ENCODE measurements at regions not wholly inside any gene's neighbourhood (a gene's known extent, or its start where the extent isn't known, plus 50 kb on each side); places are given as distances from the start of the nearest gene placed in this dataset.

DNA sequence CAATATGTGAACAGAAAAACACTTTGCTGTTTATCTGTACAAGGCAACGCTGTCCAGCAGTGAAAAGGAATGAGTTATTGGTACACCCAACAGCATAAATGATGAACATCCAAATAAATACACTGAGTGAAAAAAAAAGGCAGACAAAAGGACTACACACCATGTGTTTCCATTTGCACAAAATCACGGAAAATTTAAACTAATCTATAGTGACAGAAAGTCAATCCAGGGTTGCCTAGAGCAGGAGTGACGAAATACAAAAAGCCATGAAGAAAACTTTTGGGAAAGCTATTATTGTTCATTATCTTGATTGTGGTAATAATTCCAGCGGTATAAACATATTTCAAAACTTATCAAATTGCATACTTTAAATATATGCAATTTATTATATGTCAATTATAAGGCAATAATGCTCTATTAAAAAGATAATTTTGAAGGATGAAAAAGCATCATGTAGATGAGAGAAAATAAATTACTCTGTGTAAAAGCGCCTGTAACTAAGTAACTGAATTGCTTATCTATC lies 578.0 kb upstream of the TMEM132C start:
- no peak for DNase-seq

DNA sequence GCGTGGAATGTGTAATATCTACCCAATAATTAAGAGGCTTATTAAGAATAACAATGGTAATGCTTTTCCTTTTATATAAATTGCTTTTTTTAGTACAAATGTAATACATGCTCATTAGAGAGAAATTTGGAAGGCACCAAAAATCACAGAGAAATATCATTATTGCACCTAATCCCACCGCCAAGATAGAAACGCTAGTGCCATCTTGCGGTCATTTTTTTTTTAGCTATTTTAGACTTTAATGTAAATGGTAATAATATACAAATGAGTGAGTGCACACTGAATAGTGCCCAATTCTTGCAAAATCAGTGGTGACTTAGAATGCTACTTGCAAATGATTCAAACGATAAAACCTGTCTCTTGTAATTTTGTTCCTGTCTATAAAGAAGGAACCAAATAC lies 576.8 kb upstream of the TMEM132C start:
- no peak for DNase-seq

DNA sequence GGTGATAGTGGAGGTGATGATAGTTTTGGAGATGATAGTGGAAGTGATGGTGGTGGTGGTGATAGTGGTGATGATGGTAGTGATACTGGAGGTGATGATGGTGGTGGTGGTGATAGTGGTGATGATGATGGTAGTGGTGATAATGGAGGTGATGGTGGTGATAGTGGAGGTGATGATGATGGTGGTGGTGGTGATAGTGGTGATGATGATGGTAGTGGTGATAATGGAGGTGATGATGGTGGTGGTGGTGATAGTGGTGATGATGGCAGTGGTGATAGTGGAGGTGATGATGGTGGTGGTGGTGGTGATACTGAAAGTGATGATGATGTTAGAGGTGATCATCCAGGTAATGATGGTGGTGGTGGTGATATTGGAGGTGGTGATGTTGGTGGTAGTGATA lies 570.0 kb upstream of the TMEM132C start:
- no peak for DNase-seq

DNA sequence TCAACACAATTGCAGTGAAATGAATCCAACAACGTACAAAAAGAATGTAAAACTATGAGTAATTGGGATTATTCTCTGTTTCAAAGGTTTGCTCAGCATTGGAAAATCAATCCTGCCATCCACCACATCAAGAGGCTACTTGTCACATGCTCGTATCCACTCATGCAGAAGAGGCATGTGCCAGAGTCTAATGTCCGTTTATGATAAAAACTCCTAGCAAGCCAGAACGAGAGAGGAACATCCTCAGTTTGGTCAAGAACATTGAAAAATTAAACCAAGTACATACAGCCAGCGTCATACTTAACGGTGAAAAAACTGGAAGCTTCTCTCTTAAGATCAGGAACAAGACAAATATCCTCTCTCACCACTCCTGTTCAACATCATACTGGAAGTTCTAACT lies 563.9 kb upstream of the TMEM132C start:
- DNase-seq: no peak

DNA sequence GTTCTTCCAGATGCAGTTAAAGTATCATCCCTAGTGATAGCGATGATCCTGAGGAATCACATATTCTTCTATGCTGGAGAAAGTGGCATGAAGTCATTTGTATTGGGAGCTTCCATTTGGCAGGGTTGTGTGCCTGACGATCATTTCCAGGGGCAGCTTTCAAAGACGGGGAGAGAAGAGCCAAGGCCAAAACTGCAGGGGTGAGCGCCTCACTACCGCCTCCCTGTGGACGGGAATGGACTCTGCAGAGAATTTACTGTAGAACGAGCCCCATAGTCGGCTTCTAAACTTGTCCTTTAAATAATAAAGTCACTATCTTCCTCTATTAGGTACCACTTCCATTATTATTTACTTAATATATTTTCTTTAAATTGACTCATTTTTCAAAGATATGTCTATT lies 555.9 kb upstream of the TMEM132C start:
- no peak for DNase-seq

DNA sequence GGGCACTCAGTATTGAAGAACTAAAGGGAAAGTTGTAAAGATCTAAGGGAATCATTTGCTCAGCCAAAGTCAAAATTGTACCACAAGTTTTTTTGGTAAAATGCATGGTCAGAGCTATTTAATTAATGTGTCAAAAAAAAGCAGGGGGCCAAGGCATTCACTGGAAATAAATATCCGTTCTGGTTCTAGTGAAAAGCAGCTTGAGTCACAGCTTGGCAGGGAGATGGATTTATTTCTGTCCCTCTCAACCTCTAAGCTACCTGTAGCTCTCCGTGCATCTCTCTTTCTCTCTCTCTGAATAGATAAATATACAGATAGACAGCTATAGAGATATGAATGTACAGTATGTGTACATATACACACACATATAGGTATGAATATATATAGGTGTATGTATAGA lies 554.4 kb upstream of the TMEM132C start:
- no peak for DNase-seq

DNA sequence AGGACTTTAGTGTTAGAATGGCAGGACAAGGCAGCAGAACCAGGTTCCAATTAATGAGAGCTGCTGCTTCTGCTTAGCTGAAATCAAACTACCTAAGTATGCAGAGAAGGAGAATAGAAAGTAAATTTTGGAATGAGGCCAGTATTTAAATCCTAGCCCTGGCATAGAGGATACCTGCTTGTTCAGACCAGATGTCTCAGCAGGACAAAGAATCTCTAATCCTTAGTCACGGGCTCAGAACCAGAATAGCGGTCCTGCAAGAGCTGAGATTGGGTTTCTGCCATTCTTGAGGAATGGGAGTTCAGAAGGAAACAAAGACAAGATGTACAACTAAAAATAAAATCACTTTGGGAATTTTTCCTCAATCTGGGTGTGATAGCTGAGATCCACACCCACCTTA lies 550.8 kb upstream of the TMEM132C start:
- no peak for DNase-seq

DNA sequence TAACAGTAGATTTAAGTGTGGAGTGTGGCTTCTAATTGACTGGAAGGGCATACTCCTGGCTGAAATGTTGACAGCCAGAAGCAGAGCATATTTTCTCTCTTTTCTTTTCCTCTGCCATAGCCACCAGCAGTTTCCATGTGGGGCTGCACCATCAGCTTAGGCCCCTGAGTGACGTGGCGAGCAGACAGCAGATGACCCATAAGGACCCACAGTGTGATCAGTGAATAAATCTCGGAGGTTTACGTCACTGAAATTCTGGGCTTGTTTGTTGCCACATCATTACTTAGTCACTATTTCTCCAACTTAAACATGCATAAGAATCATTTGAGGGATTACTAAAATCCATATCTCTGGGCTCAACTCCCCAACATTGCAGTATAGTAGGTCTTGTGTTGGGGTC lies 549.7 kb upstream of the TMEM132C start:
- DNase-seq: no peak

DNA sequence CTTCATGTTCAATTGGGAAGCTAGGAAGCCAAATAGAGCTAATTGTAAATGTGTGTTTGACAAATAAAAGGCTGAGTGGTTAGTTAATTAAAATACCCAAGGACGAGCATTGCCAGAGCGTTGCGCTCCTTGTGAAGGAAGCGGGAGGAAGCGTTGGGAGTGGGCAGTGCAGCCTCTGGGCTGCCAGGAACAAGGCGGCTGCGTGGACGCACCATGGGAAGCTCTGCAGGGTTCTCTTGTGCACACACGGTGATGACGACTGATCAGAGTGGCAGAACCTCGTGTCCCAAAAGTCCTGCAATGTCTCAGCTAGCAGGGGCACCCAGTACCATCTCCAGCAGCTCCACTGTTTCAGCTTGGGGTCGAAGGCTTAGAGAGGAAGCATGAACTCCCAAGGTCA lies 546.6 kb upstream of the TMEM132C start:
- no peak for DNase-seq

DNA sequence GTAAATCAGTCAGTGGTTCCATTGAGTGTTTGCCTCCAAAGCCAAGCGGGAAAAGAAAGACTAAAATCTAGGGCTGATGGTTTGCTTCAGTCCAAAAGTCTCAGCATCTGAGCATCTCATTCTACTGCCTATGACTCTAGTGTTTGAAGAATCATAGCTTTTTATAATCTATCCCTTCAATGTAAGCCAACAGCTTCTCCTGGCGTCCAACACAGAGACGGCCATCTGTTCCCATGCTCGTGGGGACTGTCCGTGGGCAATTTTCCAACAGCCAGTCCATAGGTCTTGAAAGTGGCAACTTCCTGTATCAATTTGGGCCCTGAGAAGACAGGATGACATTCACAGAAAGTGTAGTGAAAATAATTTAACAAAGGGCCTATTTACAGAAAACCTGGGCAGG lies 544.4 kb upstream of the TMEM132C start:
- DNase-seq: no peak

DNA sequence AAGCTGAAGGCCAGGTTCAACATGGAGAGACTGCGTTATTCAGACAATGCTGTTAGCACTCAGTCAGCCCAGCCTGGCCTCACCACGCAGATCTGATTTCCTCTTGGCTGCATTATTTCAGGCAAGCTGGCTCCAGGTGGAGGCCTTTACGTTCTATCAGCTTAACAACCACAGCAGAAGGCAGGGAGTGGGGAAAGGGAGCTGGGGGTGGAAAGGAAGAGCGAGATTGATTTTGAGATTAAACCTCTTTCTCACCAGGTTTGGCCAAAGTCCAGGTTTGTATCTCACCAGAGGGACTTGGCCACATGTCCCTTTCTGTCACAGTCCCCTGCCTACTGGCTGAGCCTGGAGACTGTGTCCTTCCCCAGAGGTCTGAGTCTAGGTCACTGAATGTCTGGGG lies 543.7 kb upstream of the TMEM132C start:
- DNase-seq: no peak

DNA sequence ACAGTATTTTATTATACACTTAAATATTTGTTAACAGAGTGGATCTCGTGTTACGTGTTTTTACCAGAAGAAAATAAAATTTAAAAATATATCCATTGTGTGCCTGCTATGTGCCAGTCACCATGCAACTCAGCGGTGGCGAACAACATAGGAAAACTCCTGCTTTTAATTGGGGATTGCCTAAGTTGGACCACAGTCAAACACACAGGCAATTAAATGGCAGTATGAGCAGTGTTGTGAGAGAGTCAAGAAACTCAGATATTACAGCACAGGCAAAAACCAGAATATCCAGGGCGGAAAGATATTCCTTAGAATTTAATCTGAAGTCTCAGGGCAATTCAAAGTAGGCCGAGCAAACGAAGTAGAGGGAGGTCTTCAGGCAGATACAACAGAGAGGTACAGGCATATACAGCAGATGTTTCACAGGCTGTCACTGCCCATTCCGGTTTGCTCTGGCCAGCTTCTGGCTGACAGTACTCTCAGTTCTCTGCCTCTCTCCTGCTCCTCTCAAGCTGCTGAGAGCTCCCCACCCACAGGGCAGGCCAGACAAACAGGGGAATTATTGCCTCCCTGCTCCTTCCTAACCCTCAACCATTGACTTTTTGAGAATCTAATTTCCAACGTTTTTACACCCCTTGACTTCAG lies 540.2 kb upstream of the TMEM132C start:
- DNase-seq: no peak

DNA sequence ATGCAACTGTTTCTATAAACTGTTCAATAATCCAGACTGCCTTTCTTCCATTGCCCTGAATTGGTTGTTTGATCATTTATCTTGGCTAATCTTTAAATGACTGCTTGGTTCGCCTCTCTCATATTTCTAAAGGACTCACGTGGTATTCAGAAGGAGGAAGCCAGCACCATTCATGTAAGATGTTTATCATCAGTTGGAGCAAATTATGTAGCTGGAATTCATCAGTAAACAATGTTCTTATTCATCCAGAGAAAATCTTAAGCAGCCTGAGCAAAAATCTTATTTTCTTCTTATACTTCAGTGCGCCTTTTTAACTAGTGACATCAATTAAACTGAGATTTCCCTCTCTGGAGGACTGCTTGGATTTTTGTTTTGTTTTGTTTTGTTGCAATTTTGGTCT lies 538.7 kb upstream of the TMEM132C start:
- no peak for DNase-seq

DNA sequence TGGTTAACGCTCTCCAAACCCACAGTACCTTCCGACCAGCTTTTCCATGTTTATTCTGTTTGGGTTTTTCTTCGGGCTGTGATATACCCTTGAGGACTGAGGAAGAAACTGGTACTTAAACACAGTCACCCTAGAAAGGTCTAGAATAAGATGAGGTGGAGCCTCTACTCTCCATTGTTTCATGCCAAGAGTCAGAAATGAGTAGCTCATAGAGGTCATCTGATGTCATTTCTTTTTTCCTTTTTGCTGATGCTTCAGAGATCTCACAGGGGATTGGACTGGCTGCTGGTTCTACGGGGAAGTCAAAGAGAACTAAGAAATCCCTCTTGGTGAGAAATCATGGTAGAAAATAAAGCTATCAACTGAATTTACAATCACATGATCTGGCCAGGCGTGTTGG lies 538.2 kb upstream of the TMEM132C start:
- no peak for DNase-seq

DNA sequence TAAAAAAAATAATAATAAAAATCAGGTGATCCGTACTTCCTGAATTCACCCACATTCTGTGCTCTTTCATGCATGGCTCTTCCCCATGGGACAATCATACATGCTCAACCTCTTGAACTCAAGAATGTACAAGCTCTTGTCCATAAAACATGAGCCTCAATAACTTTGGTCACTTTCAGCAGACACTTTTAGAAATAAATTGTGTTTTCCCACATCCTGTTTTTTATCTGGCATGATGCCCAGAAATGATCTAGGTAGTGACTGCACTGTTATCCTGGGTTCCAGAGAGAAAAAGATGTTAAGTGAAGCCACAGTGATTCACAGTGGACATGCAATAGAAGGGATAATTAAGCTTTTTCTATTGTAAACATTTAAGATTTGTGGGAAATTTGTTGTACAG lies 537.6 kb upstream of the TMEM132C start:
- no peak for DNase-seq

DNA sequence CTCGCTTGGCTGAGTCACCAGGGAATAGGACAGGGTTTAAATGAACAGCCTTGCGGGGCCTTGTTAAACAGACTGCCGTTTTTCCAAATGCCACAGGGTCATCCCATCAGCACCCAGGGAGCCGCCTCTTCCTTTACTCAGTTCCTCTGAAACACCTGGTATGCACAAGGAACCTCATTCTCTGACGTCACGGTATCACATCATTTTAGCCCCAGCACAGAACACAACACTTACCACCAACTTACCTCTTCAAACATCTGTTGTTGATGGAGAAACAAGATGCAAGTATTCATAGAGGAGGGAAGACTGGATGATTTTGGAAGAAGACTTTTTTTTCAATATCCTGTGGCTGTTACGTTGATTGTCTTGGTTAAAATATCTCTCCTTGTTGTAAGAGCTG lies 535.3 kb upstream of the TMEM132C start:
- no peak for DNase-seq

DNA sequence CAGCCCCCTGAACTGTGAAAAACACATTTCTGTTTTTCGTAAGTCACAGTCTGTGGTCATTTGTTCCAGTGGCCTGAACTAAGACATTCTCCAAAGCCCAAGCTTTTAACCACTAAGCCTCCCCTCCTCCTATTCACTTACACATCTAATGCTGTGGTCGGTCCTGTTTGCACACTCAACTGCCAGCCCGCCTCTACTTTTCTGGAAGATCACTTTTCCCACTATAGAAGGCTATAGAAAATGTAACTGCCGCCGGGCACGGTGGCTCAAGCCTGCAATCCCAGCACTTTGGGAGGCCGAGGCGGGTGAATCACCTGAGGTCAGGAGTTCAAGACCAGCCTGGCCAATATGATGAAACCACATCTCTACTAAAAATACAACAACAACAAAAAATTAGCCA lies 524.7 kb upstream of the TMEM132C start:
- no peak for DNase-seq

DNA sequence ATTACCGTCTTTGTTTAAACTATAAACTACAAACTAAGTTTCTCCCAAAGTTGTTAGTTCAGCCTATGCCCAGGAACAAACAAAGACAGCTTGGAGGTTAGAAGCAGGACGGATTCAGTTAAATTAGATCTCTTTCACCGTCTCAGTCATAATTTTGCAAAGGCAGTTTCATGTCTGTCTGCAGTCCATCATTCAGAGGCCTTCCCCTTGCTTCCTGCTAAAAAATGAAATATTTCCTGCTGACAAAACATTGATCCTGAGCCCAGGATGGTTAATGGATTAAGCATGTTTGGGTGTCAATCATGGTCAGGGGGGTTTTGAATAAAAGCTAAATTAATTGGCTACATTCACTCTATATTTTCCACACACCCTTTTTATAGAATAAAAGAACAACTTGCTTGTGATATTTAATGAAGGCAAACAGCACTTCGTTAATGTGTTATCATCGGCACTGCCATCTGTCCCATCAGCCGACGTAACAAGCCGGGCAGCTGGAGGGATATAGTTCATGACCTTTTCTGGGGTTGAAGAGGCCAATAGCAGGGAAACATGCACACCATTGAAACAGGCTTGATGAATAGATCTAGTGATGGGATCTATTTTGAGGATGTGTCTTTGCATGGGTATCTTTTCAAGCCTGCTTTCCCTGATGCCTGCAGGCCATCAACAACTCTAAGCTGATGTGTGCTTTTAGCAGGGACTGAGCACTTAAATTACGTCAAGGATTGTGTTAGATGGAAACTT lies 521.3 kb upstream of the TMEM132C start:
- DNase-seq: no peak

DNA sequence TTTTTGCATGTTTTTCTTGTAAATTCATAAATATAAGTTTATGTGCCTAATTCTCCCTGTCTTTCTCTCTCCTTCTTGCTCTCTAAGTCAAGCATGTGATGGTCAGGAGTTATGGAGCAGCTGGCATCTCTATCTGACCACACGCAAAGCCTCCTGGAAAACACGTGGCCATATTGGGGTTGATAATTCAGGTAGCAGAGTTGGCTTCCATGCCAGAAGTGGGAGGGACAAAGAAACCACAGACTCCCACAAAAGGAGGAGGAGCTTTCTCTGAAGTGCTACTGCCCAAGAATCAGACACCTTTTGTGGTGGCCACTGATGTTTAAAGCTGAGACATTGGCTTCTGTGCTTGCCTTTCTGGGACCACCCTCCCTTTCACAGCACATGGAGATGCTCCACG lies 517.6 kb upstream of the TMEM132C start:
- no peak for DNase-seq

DNA sequence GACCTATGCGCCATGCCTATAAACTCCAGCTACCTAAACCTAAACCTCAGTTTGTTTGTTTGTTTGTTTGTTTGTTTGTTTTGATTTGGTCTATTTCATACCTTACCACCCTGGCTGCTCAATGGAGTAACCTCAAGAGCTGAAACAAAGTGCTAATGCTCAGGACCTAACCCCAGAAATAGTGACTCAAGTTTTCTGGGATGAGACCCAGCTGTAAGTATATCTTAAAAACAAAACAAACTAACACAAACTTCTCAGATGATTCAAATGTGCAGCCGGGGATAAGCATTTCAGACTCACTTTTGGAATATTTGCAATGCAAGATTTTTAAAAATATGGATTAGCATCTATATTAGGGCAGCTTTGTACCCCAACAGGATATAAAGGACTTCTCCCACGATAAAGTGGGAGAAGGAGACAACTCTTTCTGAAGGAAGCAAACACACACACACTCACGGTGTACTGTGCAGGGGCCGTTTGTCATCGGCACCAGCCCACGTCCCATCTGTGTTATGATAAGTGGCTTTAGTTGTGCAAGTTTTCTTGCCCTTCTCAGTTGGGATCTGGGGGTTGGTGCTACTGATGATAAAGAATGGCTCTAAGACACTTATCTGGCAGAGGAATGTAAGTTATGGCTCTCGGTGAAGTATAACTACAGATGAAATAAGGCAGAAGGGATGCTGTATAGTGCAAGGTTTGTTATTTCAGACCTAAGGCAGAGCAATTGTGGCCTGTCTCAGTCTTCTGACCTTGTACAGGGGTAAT lies 516.7 kb upstream of the TMEM132C start:
- no peak for DNase-seq

DNA sequence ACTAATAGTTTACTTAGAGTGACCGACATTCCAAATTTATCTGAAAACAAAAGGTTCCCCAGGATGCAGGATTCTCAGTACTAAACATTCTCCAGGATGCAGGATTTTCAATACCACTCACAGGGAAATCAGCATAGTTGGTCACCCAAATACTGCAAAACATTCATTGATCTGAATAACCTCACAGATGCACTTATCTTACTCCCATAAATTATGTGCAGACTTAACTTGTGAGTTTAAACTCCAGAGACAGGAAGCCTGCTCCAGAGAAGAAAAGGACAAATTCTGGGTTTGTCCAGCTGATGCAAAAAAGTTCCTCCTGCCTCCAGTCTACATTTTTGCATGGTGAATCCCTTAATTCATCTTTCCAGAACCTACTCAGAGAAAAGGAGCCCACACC lies 514.2 kb upstream of the TMEM132C start:
- no peak for DNase-seq

DNA sequence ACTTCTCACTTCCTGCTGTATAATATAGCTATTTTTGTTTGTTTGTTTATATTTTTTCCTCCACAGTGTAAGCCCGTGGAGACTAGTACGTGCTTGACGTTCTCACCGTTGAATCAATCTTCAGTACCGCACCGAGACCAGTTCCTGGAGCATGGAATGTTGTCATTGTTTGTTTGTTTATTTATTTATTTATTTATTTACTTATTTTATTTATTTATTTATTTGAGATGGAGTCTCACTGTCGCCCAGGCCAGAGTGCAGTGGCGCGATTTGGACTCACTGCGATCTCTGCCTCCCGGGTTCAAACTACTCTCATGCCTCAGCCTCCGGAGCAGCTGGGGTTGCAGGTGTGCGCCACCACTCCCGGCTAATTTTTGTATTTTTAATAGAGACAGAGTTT lies 506.6 kb upstream of the TMEM132C start:
- DNase-seq: no peak

DNA sequence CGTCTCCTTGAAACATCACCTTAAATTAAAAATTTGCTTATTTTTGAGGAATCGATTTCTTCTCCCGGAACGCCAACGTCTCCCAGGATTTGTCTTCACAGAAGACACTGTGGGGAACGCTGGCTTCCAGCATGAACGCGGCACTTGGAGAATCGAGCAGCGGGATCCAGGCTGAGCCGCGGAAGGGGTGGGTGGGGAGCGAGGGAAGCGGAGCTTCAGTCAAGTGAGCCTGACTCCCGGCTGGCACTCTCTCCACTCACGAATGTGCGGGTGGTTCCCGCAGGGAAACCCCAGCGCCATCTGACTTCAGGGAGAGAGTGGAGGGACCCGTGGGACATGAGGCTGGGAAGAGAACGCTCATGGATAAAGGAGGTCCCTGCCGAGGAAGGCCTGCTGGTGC lies 506.0 kb upstream of the TMEM132C start:
- no peak for DNase-seq

DNA sequence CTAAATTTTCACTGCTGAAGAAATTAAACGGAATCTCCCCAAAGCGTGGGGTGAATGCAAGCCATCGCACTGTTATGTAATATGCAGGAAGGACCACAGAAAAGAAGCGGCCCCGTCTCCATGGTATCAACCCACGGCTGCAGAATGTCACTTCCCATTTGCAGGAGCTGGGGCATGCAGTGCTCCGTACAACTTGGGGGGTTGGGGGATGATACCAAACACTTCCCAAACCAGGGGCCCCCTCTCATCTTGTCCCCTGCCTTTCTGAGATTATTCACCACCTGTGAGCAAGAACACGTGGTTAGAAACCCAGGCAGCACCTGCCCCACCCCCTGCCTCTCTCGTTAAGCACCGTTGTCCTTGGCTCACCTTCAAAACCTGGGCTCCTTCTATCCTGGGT lies 505.1 kb upstream of the TMEM132C start:
- no peak for DNase-seq

Measured in activated CD4-positive, alpha-beta T cell treated with anti-CD3 and anti-CD28 coated beads, Interleukin-2, amount 50 U/mL, for 4 hours (primary cell).